Vagina (tissue), 2 donors: ENCODE measurements at regions not wholly inside any gene's neighbourhood (a gene's known extent, or its start where the extent isn't known, plus 50 kb on each side); places are given as distances from the start of the nearest gene placed in this dataset.

Experiments used
- POLR2A ChIP-seq, 2 donors: fragments of 450-650 bp; IDR thresholded peaks; one replicate each; pipeline ENCODE4 v1.6.1; 2017; ENCODE audit warnings: antibody characterized with exemption in 2 of 2, mild to moderate bottlenecking in 2 of 2, moderate library complexity in 2 of 2
- TF ChIP-seq, protein P1 (sequence below), 3 experiments: fragments of 450-650 bp in 2 of 3; fragments of 200-600 bp in 1 of 3; sonication (generic) in 1 of 3; IDR thresholded peaks; one replicate each; pipeline ENCODE4 v1.5.1; 2017 to 2019; ENCODE audit warnings: antibody characterized with exemption in 3 of 3, mild to moderate bottlenecking in 2 of 3, moderate library complexity in 2 of 3

DNA sequence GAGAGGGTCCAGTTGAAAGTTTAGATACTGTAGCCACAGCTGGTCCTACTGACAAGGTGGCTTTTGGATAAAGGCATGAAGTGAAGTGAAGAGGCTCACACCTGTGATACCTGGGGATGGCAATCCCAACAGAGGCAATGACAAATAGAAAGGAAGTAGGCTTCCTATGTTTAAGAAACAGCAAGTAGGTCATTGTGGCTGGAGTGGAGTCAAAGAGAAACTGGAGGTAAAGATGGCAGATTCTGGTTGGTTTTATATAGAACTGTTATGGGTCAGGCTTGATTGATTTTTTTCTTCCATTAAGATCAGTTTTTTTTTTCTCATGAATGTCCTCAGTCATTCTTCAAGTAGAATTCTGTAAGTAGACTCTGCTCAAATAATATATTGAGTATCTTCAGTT, 79.5 kb downstream of the ANXA1 start:
- TF ChIP-seq, protein P1, sequence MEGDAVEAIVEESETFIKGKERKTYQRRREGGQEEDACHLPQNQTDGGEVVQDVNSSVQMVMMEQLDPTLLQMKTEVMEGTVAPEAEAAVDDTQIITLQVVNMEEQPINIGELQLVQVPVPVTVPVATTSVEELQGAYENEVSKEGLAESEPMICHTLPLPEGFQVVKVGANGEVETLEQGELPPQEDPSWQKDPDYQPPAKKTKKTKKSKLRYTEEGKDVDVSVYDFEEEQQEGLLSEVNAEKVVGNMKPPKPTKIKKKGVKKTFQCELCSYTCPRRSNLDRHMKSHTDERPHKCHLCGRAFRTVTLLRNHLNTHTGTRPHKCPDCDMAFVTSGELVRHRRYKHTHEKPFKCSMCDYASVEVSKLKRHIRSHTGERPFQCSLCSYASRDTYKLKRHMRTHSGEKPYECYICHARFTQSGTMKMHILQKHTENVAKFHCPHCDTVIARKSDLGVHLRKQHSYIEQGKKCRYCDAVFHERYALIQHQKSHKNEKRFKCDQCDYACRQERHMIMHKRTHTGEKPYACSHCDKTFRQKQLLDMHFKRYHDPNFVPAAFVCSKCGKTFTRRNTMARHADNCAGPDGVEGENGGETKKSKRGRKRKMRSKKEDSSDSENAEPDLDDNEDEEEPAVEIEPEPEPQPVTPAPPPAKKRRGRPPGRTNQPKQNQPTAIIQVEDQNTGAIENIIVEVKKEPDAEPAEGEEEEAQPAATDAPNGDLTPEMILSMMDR (IDR thresholded peaks at IDR 0.05): no peak
- TF ChIP-seq POLR2A (IDR thresholded peaks at IDR 0.05): no peak
